ENCODE measurements at regions not wholly inside any gene's neighbourhood (a gene's known extent, or its start where the extent isn't known, plus 50 kb on each side); places are given as distances from the start of the nearest gene placed in this dataset.
"Not testable (repeated sequence)": the region's sequence is repeated elsewhere in the genome, so short reads cannot be mapped to it uniquely, and the experiment has no call there.

DNA sequence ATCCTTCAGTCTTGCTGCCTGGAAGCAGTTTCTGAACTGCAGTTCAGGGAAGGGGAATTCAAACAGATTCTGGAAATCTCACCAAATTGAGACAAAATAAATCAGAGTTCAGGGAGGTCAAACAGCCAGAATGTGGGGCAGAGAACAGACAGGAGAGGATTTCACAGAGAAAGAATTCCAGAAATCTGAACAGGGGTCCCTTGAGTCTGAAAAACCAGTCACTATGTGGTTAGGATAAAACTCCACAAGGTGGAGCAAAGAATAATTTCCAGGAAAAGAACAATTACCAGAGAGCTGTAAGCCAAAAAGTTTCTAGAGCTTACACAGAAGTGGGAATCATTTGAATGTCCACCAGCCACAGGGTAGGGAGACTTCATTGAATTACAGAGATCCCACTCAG, 84.7 kb downstream of the URB2 start:
- no peak for DNase-seq
- Mint-ChIP-seq H3K9me3 (peaks cover 5% of the 10 kb centered on the region), H3K4me1 (no peaks in the 10 kb centered on the region), H3K27me3 (no peaks in the 10 kb centered on the region), H3K27ac (no peak overlapping the region), H3K4me3 (no peak overlapping the region), H3K36me3 (ENCODE audit: low read depth) (no peaks in the 10 kb centered on the region)
- ChIA-PET POLR2A (no interaction called here), CTCF (no interaction called here)

GRCh38 chr1:229714306-229714705, 88.3 kb downstream of the URB2 start:
- Mint-ChIP-seq H3K36me3 (ENCODE audit: low read depth) (no peaks in the 10 kb centered on the region), H3K4me1 (no peaks in the 10 kb centered on the region), H3K9me3 (no peaks in the 10 kb centered on the region), H3K27me3 (no peaks in the 10 kb centered on the region), H3K27ac (no peak overlapping the region), H3K4me3 (no peak overlapping the region)
- CTCF ChIA-PET, result interaction anchor here (1.7 kb wide), 1 partner anchor 37 kb away, joined by 4 read pairs; no protein-coding TSS in a partner anchor
- no peak for DNase-seq
- POLR2A ChIA-PET, result no interaction called here

DNA sequence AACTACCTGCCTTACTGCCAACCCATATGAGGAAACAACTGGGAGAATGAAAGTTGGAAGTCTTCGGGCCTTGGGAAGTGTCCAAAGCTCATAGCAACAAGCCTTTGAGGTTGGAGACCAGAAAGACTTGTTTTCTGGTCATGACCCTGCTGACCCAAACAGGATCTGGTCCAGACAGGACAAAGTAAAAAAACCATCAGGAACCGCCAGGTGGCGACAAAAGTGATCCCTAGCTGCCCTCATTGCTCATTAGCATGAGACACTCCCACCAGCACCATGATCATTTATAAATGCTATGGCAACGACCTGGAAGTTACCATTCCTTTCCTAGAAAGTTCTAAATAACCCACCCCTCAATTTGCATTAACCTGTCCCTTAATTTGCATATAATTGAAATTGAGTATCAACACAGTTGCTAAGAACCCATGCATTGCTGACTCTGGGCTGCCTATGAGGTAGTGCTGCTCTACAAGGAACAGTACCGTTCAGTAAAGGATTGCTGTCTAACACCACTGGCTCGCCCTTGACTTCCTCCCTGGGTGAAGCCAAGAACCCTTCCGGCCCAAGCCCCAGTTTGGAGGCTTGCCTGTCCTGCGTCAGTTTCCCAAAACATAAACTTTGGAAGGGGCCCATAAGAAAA, 89.0 kb downstream of the URB2 start:
- H3K27me3 Mint-ChIP-seq, result peaks cover 2% of the 10 kb centered on the region
- H3K4me1 Mint-ChIP-seq, result no peaks in the 10 kb centered on the region
- no peak overlapping the region for H3K27ac Mint-ChIP-seq
- H3K4me3 Mint-ChIP-seq, result no peak overlapping the region
- ChIA-PET CTCF (interaction anchor here (1.7 kb wide), 1 partner anchor 37 kb away, joined by 4 read pairs; no protein-coding TSS in a partner anchor), POLR2A (no interaction called here)
- H3K36me3 Mint-ChIP-seq (ENCODE audit: low read depth), result no peaks in the 10 kb centered on the region
- DNase-seq, result peak; percentile 35
- H3K9me3 Mint-ChIP-seq, result no peaks in the 10 kb centered on the region

DNA sequence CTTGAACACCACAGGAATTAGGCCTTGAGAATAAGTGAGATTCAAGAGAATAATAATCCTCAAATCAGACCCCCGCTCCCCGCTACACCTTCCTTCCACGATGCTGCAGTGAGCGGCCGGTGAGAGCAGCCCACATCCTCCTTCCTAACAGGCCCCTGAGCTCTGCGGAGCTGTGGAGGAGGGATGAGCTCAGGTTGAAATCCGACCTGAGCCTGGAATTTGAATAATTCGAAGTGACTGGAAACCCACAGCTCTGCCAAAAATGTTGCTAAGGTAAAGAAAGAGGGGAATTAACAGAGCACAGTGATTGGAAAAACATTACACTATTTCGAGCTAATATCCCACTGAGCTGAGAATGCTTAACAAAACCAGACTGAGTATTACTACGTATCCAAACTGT, 90.0 kb downstream of the URB2 start:
- H3K27ac Mint-ChIP-seq, result no peak overlapping the region
- no peaks in the 10 kb centered on the region for H3K36me3 Mint-ChIP-seq (ENCODE audit: low read depth)
- peaks cover 3% of the 10 kb centered on the region for H3K27me3 Mint-ChIP-seq
- ChIA-PET CTCF (interaction anchor here (1.5 to 1.7 kb wide), 2 partner anchors 24 to 36 kb away, joined by 3 to 4 read pairs; no protein-coding TSS in a partner anchor), POLR2A (interaction anchor here (1.0 kb wide), 1 partner anchor 14 kb away, joined by 3 read pairs; no protein-coding TSS in a partner anchor)
- no peaks in the 10 kb centered on the region for H3K4me1 Mint-ChIP-seq
- H3K9me3 Mint-ChIP-seq, result no peaks in the 10 kb centered on the region
- no peak for DNase-seq
- H3K4me3 Mint-ChIP-seq, result no peak overlapping the region

- no peak overlapping the region for H3K4me3 Mint-ChIP-seq
- CTCF ChIA-PET, result interaction anchor here (0.6 to 1.5 kb wide), 2 partner anchors 25 to 830 kb away, joined by 3 to 4 read pairs; no protein-coding TSS in a partner anchor
- H3K27ac Mint-ChIP-seq, result no peak overlapping the region
- DNase-seq, result no peak
- H3K4me1 Mint-ChIP-seq, result no peaks in the 10 kb centered on the region
- peaks cover 8% of the 10 kb centered on the region for H3K27me3 Mint-ChIP-seq
- H3K9me3 Mint-ChIP-seq, result peaks cover 2% of the 10 kb centered on the region
- no peaks in the 10 kb centered on the region for H3K36me3 Mint-ChIP-seq (ENCODE audit: low read depth)
- POLR2A ChIA-PET, result interaction anchor here (1.0 kb wide), 1 partner anchor 15 kb away, joined by 3 read pairs; no protein-coding TSS in a partner anchor
Measured at GRCh38 chr1:229716704-229717103, 90.7 kb downstream of the URB2 start.

- Mint-ChIP-seq H3K4me3 (no peak overlapping the region), H3K4me1 (no peaks in the 10 kb centered on the region), H3K27ac (no peak overlapping the region), H3K9me3 (peaks cover 2% of the 10 kb centered on the region), H3K27me3 (peaks cover 15% of the 10 kb centered on the region), H3K36me3 (ENCODE audit: low read depth) (no peaks in the 10 kb centered on the region)
- DNase-seq, result no peak
- POLR2A ChIA-PET, result no interaction called here
- CTCF ChIA-PET, result interaction anchor here (1.5 kb wide), 1 partner anchor 26 kb away, joined by 3 read pairs; no protein-coding TSS in a partner anchor
Measured at GRCh38 chr1:229717786-229718576, 91.9 kb downstream of the URB2 start.

- Mint-ChIP-seq H3K9me3 (peaks cover 2% of the 10 kb centered on the region), H3K27ac (no peak overlapping the region), H3K36me3 (ENCODE audit: low read depth) (no peaks in the 10 kb centered on the region), H3K4me1 (no peaks in the 10 kb centered on the region), H3K4me3 (no peak overlapping the region), H3K27me3 (peaks cover 14% of the 10 kb centered on the region)
- DNase-seq, result no peak
- CTCF ChIA-PET, result no interaction called here
- POLR2A ChIA-PET, result no interaction called here
Measured at GRCh38 chr1:229726061-229726460, 100.0 kb downstream of the URB2 start.

GRCh38 chr1:229729916-229730315, 103.9 kb downstream of the URB2 start:
- H3K27ac Mint-ChIP-seq, result no peak overlapping the region
- H3K9me3 Mint-ChIP-seq, result no peaks in the 10 kb centered on the region

DNA sequence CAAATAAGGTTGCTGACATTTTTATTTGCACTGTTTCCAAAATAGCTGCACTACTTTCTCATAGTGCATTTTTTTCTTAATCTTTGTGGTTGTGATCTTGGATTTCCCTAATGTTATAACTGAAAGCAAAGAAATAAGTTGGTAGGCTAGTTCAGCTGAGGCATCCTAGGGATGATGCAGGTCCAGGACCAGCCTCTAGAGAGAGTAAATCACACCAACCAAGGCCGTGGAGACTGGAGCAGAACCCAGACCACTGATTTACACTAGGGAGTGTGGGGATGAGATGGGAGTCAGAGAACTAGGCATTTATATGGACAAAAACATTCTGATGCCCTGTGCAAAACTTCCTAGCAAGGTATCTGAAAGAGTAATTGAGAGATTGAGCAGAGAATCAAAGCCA, 104.5 kb downstream of the URB2 start:
- Mint-ChIP-seq H3K27me3 (peaks cover 18% of the 10 kb centered on the region), H3K9me3 (no peaks in the 10 kb centered on the region), H3K27ac (no peak overlapping the region), H3K36me3 (ENCODE audit: low read depth) (no peaks in the 10 kb centered on the region), H3K4me3 (no peak overlapping the region), H3K4me1 (no peaks in the 10 kb centered on the region)
- DNase-seq, result no peak
- ChIA-PET CTCF (no interaction called here), POLR2A (no interaction called here)

More at GRCh38 chr1:229729916-229730315, 103.9 kb downstream of the URB2 start:
- ChIA-PET POLR2A (no interaction called here), CTCF (no interaction called here)
- Mint-ChIP-seq H3K4me1 (no peaks in the 10 kb centered on the region), H3K27me3 (peaks cover 18% of the 10 kb centered on the region), H3K36me3 (ENCODE audit: low read depth) (no peaks in the 10 kb centered on the region), H3K4me3 (no peak overlapping the region)
- DNase-seq, result no peak

GRCh38 chr1:229732061-229732460, 106.0 kb downstream of the URB2 start:
- H3K27me3 Mint-ChIP-seq, result peaks cover 18% of the 10 kb centered on the region
- ChIA-PET CTCF (no interaction called here), POLR2A (no interaction called here)
- H3K27ac Mint-ChIP-seq, result no peak overlapping the region
- H3K9me3 Mint-ChIP-seq, result peaks cover 5% of the 10 kb centered on the region
- no peak overlapping the region for H3K4me3 Mint-ChIP-seq
- no peak for DNase-seq
- no peaks in the 10 kb centered on the region for H3K4me1 Mint-ChIP-seq
- H3K36me3 Mint-ChIP-seq (ENCODE audit: low read depth), result no peaks in the 10 kb centered on the region

- Mint-ChIP-seq H3K27me3 (peaks cover 13% of the 10 kb centered on the region), H3K36me3 (ENCODE audit: low read depth) (no peaks in the 10 kb centered on the region), H3K9me3 (peaks cover 15% of the 10 kb centered on the region), H3K27ac (no peak overlapping the region), H3K4me3 (no peak overlapping the region), H3K4me1 (no peaks in the 10 kb centered on the region)
- CTCF ChIA-PET, result no interaction called here
- POLR2A ChIA-PET, result interaction anchor here (0.6 kb wide), 1 partner anchor 17 kb away, joined by 3 read pairs; no protein-coding TSS in a partner anchor
- DNase-seq, result no peak
Measured at GRCh38 chr1:229736376-229736775, 110.3 kb downstream of the URB2 start.

DNA sequence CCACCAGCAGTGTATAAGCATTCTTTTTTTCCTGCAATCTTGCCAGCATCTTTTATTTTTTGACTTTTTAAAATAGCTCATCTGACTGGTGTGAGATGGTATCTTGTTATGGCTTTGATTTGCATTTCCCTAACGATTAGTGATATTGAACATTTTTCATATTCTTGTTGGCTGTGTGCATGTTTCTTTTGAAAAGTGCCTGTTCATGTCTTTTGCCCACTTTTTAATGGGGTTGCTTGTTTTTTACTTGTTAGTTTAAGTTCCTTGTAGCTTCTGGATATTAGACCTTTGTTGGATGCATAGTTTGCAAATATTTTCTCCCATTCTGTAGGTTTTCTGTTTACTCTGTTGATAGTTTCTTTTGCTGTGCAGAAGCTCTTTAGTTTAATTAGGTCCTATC, 116.6 kb downstream of the URB2 start:
- H3K4me1 Mint-ChIP-seq; H3K27ac Mint-ChIP-seq; DNase-seq; POLR2A ChIA-PET; H3K4me3 Mint-ChIP-seq; H3K36me3 Mint-ChIP-seq (ENCODE audit: low read depth): not testable (repeated sequence)
- CTCF ChIA-PET, result interaction anchor here (0.7 kb wide), 1 partner anchor 78 kb away, joined by 3 read pairs; no protein-coding TSS in a partner anchor
- Mint-ChIP-seq H3K9me3 (peaks cover 20% of the 10 kb centered on the region), H3K27me3 (peaks cover 30% of the 10 kb centered on the region)

DNA sequence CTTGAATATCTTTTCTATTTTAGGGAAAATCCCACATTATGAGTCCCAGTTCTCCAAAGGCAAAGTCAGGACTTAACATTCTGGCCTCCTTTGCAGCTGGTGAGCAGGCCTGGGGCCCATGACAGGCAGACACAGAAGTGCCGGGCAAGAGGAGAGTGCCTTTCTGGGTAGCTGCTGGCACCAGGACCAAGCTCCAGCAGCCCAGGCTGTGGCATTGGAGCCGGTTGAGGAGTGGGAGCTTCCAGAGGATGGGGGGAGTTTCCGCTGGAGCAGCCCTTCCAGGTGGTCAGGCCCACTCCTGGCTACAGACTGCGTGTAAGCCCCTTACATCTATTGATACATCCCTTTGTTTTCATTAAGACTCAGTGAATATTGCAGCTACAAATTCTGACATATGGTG, 123.9 kb downstream of the URB2 start:
- no peak overlapping the region for H3K4me3 Mint-ChIP-seq
- peaks cover 12% of the 10 kb centered on the region for H3K27me3 Mint-ChIP-seq
- no peaks in the 10 kb centered on the region for H3K9me3 Mint-ChIP-seq
- no peaks in the 10 kb centered on the region for H3K36me3 Mint-ChIP-seq (ENCODE audit: low read depth)
- DNase-seq, result no peak
- no peak overlapping the region for H3K27ac Mint-ChIP-seq
- POLR2A ChIA-PET, result no interaction called here
- peaks cover 17% of the 10 kb centered on the region for H3K4me1 Mint-ChIP-seq
- CTCF ChIA-PET, result no interaction called here
